ENCODE measurements at regions not wholly inside any gene's neighbourhood (a gene's known extent, or its start where the extent isn't known, plus 50 kb on each side); places are given as distances from the start of the nearest gene placed in this dataset.

DNA sequence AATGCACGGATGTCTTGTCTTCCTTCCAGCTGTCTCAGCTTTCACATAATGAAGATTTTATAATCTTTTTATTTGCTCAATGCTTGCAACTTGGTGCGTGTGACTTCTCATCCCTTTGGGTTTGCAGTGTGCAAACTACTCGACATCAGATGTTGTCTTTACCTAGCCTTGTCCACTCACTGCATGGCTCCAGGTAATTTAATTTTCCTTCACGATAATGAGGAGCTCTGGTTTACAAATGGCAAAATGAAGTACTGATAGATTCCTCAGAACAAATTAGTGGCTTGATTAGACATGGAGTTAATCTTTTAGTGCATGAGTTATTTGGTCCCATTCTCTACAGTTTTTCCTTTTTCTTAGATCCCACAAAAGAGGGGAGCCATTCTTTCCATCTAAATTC, 603.0 kb downstream of the CCDC171 start:
- POLR2A ChIA-PET = no interaction called here
- Mint-ChIP-seq H3K27me3 (peaks cover 7% of the 10 kb centered on the region), H3K9me3 (no peaks in the 10 kb centered on the region), H3K36me3 (no peaks in the 10 kb centered on the region), H3K4me1 (peaks cover 18% of the 10 kb centered on the region), H3K27ac (no peak overlapping the region), H3K4me3 (no peak overlapping the region)
- ATAC-seq (ENCODE audit: low read depth) (no peak), DNase-seq (no peak)

DNA sequence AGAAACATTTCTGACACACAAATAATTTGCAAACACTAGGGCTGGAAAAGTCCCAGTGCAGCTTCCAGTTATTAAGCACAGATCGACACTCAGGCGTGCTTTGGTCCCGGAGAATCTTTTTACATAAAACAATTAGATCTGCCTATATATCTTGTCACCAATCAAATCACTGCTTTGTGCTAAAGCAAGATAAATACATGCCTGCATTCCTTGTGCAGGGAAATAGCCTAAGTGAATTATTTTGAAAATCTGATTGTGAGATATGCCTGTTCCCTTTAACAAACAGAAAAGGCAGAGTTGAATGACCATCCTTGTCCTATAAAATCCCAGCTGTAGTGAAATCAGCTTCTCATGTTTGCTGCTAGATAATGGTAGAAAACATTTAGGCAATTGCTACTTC, 604.4 kb downstream of the CCDC171 start:
- peaks cover 2% of the 10 kb centered on the region for H3K9me3 Mint-ChIP-seq
- no peaks in the 10 kb centered on the region for H3K36me3 Mint-ChIP-seq
- no peak for DNase-seq
- no peak for ATAC-seq (ENCODE audit: low read depth)
- peaks cover 7% of the 10 kb centered on the region for H3K27me3 Mint-ChIP-seq
- peaks cover 10% of the 10 kb centered on the region for H3K4me1 Mint-ChIP-seq
- POLR2A ChIA-PET = no interaction called here
- no peak overlapping the region for H3K27ac Mint-ChIP-seq
- H3K4me3 Mint-ChIP-seq = no peak overlapping the region

DNA sequence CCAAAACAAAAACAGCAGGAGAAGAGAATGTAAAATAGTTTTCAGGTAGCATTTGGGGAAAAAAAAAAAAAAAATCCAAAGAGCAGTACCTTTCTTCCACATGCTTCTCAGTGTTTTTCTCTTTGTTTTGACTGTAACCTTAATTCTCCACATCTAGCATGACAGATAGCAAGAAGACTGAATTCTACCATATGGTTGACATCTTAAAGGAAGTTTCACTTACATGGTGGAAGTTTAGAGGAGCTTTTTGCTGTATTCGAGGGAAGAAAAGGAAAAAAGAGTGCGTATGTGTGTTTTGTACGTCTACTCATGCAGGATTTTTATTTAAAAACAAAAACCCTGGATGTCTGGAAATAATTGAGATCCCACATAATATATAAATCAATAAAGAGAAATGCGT, 604.8 kb downstream of the CCDC171 start:
- peaks cover 7% of the 10 kb centered on the region for H3K27me3 Mint-ChIP-seq
- no peaks in the 10 kb centered on the region for H3K36me3 Mint-ChIP-seq
- POLR2A ChIA-PET = no interaction called here
- no peak overlapping the region for H3K27ac Mint-ChIP-seq
- ATAC-seq (ENCODE audit: low read depth) = no peak
- peaks cover 3% of the 10 kb centered on the region for H3K9me3 Mint-ChIP-seq
- DNase-seq = no peak
- no peak overlapping the region for H3K4me3 Mint-ChIP-seq
- peaks cover 10% of the 10 kb centered on the region for H3K4me1 Mint-ChIP-seq

DNA sequence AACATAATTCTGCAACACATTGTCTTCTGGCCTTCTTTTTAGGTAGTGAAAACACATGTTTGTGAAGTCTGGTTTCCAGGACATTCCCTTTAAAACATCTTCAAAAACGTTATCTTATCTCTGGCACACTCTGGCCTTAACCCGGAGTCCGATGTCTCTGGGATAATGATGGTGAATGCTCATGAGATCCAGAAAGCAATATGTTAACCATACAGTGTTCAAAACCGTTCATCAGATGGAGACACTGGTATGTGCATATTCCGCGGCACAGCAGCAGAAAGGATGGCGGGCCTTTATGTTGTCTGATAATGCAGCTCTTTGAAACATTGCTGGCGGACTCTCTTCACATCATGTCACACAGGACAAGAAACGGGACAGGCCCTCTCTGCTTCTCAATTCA, 605.2 kb downstream of the CCDC171 start:
- no peak for DNase-seq
- H3K4me3 Mint-ChIP-seq = no peak overlapping the region
- no peaks in the 10 kb centered on the region for H3K36me3 Mint-ChIP-seq
- H3K9me3 Mint-ChIP-seq = peaks cover 4% of the 10 kb centered on the region
- no peak overlapping the region for H3K27ac Mint-ChIP-seq
- no peak for ATAC-seq (ENCODE audit: low read depth)
- POLR2A ChIA-PET = no interaction called here
- H3K4me1 Mint-ChIP-seq = peaks cover 10% of the 10 kb centered on the region
- H3K27me3 Mint-ChIP-seq = peaks cover 4% of the 10 kb centered on the region

DNA sequence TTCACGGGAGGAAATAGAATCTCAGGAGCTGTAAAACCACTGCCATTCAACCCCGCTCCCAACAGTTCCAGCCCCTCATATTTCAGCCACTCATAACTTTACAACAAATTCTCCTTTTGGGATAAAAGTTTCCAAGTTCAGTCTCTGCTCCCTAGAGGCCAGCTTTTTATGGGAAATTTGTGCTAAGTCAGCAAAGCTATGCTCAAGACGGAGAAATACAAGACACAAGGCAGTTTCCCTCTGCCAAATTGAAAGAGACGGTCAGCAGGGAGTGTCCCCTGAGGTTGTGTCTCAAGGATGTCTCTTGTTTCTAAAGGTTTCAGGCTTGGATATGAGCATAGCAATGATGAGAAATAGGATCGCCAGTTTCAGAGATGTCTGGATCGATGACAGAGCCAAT, 608.6 kb downstream of the CCDC171 start:
- H3K27me3 Mint-ChIP-seq = no peaks in the 10 kb centered on the region
- ATAC-seq (ENCODE audit: low read depth) = no peak
- POLR2A ChIA-PET = no interaction called here
- no peak for DNase-seq
- peaks cover 7% of the 10 kb centered on the region for H3K9me3 Mint-ChIP-seq
- H3K36me3 Mint-ChIP-seq = no peaks in the 10 kb centered on the region
- H3K27ac Mint-ChIP-seq = no peak overlapping the region
- no peaks in the 10 kb centered on the region for H3K4me1 Mint-ChIP-seq
- no peak overlapping the region for H3K4me3 Mint-ChIP-seq

DNA sequence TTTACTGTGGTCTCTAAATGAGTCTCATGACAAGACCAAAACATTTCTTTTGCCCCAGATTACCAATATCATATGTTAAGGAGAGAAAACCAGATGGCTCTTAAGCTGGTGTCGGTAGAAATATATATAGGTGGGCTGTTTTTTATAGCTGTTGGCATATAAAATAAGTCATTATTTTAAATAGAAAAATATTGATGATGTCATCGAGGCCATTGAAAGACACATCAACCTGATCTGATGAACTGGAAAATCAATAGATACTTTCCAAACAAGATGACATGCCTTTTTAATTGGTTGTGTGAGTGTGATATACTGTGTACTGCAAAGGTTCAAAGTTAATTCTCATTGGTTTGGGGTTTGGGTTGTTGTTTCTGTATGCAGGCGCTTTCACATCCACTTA, 617.3 kb downstream of the CCDC171 start:
- Mint-ChIP-seq H3K9me3 (no peaks in the 10 kb centered on the region), H3K27me3 (no peaks in the 10 kb centered on the region)
- POLR2A ChIA-PET = no interaction called here

DNA sequence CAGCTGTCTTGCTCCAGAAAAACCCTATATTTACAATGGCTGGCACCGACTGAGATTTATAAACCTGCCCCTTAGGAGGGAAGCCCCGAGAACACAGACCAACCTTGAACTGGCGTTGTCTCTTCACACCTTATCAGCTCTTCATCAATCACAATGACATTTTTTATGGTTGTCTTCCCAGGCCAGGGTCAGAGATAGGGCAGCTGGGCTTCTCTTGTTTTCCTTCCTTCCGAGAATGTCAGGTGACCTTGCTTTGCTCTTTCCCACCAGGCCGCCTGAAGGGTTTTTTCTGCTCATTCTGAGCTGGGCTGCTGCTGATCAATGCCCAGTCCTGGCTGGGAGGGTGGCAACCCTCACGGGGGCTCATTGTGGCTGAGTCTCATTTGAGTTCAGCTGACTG, 619.1 kb downstream of the CCDC171 start:
- H3K9me3 Mint-ChIP-seq = no peaks in the 10 kb centered on the region
- H3K4me3 Mint-ChIP-seq = no peak overlapping the region
- no peak for ATAC-seq (ENCODE audit: low read depth)
- H3K27me3 Mint-ChIP-seq = no peaks in the 10 kb centered on the region
- no peak overlapping the region for H3K27ac Mint-ChIP-seq
- no peaks in the 10 kb centered on the region for H3K36me3 Mint-ChIP-seq
- POLR2A ChIA-PET = no interaction called here
- no peak for DNase-seq
- no peaks in the 10 kb centered on the region for H3K4me1 Mint-ChIP-seq

More for the DNA sequence above, 617.3 kb downstream of the CCDC171 start:
- ATAC-seq (ENCODE audit: low read depth) (no peak), DNase-seq (no peak)
- no peaks in the 10 kb centered on the region for H3K4me1 Mint-ChIP-seq
- no peaks in the 10 kb centered on the region for H3K36me3 Mint-ChIP-seq
- H3K27ac Mint-ChIP-seq = no peak overlapping the region
- no peak overlapping the region for H3K4me3 Mint-ChIP-seq

DNA sequence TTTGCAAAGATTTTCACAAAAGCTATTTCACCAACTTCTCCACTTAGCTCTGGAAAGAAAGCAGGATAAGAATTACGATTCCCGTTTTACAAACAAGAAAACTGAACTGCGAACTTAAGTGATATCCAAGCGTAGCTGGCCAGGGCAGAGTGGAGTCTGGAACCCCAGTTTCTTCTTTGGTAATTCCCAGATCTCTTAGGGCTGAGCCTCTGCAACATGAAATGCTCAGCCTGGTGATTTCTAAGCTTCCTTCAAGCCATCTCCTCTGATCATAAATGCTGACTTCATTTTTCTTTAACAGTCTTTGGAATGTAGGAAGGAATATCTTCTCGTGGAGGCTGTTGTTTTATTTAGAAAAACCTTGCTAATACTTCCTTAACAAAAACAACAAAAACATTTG, 620.0 kb downstream of the CCDC171 start:
- no peak for ATAC-seq (ENCODE audit: low read depth)
- H3K4me1 Mint-ChIP-seq = no peaks in the 10 kb centered on the region
- H3K36me3 Mint-ChIP-seq = no peaks in the 10 kb centered on the region
- DNase-seq = no peak
- no peaks in the 10 kb centered on the region for H3K9me3 Mint-ChIP-seq
- no peaks in the 10 kb centered on the region for H3K27me3 Mint-ChIP-seq
- no peak overlapping the region for H3K27ac Mint-ChIP-seq
- no peak overlapping the region for H3K4me3 Mint-ChIP-seq
- POLR2A ChIA-PET = no interaction called here

DNA sequence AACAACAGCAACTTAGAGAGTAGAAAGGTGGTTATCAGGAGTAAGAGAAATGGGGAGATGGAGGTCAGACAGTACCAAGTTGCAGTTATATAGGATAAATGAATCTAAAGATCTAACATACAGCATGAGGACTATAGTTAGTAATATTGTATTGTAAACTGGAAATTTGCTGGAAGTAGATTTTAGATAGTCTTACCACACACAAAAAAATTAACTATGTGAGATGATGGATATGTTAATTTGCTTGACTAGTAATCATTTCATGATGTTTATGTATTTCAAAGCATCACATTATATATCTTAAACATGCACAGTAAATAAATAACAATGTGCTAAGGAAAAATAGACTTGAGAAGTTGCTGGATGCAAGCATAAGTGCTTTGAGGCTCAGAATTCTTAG, 622.1 kb downstream of the CCDC171 start:
- DNase-seq (no peak), ATAC-seq (ENCODE audit: low read depth) (no peak)
- Mint-ChIP-seq H3K36me3 (no peaks in the 10 kb centered on the region), H3K4me3 (no peak overlapping the region), H3K4me1 (peaks cover 12% of the 10 kb centered on the region), H3K9me3 (no peaks in the 10 kb centered on the region), H3K27ac (no peak overlapping the region), H3K27me3 (no peaks in the 10 kb centered on the region)
- POLR2A ChIA-PET = no interaction called here

DNA sequence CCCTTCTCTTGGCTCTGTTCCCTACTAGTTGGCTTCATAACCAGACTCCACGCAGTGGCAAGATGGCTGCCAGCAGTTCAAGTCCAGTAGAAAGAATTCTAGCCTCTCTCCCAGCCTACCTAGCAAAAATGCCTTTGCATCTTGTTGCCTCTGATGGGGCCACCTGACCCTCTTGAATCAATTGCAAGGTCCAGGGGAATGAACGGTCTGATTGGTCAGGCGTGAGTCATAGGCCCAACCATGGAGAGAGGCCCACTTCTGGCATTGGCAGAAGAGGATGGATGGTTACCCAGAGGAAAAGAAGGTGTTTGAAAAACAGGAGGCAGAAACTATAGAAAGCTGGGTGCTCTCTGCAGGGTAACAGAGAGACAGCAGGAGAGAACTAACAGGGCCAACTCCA, 622.6 kb downstream of the CCDC171 start:
- no peaks in the 10 kb centered on the region for H3K36me3 Mint-ChIP-seq
- no peak overlapping the region for H3K27ac Mint-ChIP-seq
- no peaks in the 10 kb centered on the region for H3K27me3 Mint-ChIP-seq
- H3K4me1 Mint-ChIP-seq = peaks cover 14% of the 10 kb centered on the region
- DNase-seq (no peak), ATAC-seq (ENCODE audit: low read depth) (no peak)
- H3K9me3 Mint-ChIP-seq = no peaks in the 10 kb centered on the region
- POLR2A ChIA-PET = no interaction called here
- H3K4me3 Mint-ChIP-seq = no peak overlapping the region

DNA sequence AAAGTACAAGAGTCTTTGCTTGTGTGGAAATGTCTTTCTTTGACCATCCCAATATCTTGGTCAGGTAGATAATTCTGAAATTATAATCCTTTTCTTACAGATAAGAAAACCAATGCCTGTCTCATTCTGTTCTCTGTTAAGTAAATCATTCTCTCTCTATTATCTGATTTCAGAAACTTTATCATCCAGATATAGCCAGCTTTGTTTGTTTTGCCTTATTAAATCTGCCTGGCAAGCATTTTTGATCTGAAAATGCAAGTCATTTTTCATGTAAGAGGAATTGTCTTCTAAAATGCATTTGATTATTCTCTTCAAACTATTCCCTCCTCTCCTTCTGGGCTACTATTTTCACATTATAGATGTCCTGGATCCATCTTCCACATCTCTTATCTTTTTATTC, 625.5 kb downstream of the CCDC171 start:
- DNase-seq (no peak), ATAC-seq (ENCODE audit: low read depth) (no peak)
- H3K4me1 Mint-ChIP-seq = peaks cover 23% of the 10 kb centered on the region
- POLR2A ChIA-PET = no interaction called here
- H3K4me3 Mint-ChIP-seq = no peak overlapping the region
- no peak overlapping the region for H3K27ac Mint-ChIP-seq
- no peaks in the 10 kb centered on the region for H3K9me3 Mint-ChIP-seq
- no peaks in the 10 kb centered on the region for H3K27me3 Mint-ChIP-seq
- peaks cover 2% of the 10 kb centered on the region for H3K36me3 Mint-ChIP-seq

DNA sequence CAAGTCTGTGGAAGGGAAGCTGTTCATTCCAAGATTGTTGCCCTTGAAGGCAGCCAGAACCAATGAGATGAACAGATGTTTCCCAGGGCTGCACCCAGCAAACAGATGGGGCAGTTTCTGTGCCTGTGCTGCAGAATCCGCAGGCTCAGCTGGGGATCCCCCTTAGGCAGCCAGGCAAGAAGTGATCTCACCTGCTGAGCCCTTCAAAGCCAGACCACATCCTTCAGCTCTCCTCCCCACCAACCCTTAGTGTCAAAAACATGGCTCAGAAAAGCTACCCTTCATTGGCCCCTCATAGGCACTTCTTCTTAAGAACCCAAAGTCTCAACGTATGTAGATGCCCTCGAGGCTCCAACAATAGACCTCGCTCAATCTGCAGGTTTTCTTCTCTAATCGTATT, 626.7 kb downstream of the CCDC171 start:
- no peaks in the 10 kb centered on the region for H3K9me3 Mint-ChIP-seq
- DNase-seq (peak; percentile 49), ATAC-seq (ENCODE audit: low read depth) (peak; percentile 99)
- H3K36me3 Mint-ChIP-seq = peaks cover 4% of the 10 kb centered on the region
- POLR2A ChIA-PET = interaction anchor here (0.7 kb wide), 2 partner anchors 27 to 79 kb away, joined by 3 read pairs; no protein-coding TSS in a partner anchor
- peaks cover 30% of the 10 kb centered on the region for H3K4me1 Mint-ChIP-seq
- no peaks in the 10 kb centered on the region for H3K27me3 Mint-ChIP-seq
- H3K27ac Mint-ChIP-seq = peak overlapping the region; percentile 91
- H3K4me3 Mint-ChIP-seq = peak overlapping the region; percentile 58

DNA sequence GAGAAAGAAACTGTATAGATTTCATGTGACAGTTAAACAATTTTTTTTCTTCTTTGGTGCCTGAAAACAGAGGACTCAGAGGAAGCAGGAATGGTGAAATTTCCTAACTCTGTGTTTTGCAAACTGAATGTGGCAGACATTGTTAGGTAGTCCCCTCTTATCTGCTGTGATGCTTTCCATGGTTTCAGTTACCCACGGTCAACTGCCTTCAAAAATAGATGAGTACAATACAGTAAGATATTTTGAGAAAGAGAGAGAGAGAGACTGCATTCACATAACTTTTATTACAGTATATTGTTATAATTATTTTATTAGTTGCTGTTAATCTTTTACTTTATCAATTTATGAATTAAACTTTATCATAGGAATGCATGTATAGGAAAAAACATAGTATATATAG, 627.2 kb downstream of the CCDC171 start:
- H3K27me3 Mint-ChIP-seq = no peaks in the 10 kb centered on the region
- peak overlapping the region; percentile 91 for H3K27ac Mint-ChIP-seq

DNA sequence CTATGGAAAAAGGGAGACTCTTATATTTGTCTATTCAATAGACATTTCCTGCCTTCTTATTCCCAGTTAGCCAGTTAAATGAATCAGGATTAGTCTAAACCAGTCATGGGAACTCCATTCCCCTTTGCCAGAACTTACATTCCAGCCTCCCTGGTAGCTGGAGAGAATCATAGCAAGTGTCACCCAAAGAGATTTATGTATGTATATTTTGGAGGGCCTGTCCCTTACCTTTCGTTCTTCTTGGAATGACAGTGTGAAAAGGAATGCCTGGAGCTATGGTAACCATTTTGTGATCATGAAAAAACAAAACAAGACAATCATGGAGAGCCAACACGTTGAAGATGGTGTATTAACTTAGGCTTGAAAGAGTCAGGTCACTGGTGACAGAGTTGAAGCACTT, 627.7 kb downstream of the CCDC171 start:
- ATAC-seq (ENCODE audit: low read depth) (no peak), DNase-seq (no peak)
- no peaks in the 10 kb centered on the region for H3K9me3 Mint-ChIP-seq
- H3K27ac Mint-ChIP-seq = no peak overlapping the region
- H3K4me3 Mint-ChIP-seq = no peak overlapping the region
- POLR2A ChIA-PET = no interaction called here
- peaks cover 4% of the 10 kb centered on the region for H3K36me3 Mint-ChIP-seq
- no peaks in the 10 kb centered on the region for H3K27me3 Mint-ChIP-seq
- H3K4me1 Mint-ChIP-seq = peaks cover 37% of the 10 kb centered on the region

More for the DNA sequence above, 627.2 kb downstream of the CCDC171 start:
- peaks cover 33% of the 10 kb centered on the region for H3K4me1 Mint-ChIP-seq
- ATAC-seq (ENCODE audit: low read depth) = no peak
- H3K9me3 Mint-ChIP-seq = no peaks in the 10 kb centered on the region
- peak overlapping the region; percentile 58 for H3K4me3 Mint-ChIP-seq
- DNase-seq = no peak
- H3K36me3 Mint-ChIP-seq = peaks cover 4% of the 10 kb centered on the region
- POLR2A ChIA-PET = no interaction called here

DNA sequence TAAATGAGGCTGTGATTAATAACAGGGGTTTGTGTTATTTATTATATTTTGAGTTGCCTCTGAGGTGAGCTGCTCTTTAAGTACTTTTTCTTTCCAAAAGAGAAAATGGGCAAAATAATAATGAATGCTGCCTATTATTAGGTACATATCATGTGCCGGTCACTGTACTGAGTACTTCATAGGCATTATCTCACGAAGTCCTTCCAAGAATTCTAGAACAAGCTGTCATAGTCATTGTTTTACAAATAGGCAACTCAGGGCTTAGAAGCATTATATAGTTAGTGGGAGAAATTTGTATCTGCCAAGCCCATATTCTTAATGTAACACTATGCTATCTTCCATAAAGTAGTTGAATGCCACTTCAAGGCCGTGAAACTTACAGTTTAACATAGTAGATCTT, 628.7 kb downstream of the CCDC171 start:
- Mint-ChIP-seq H3K36me3 (peaks cover 4% of the 10 kb centered on the region), H3K4me3 (no peak overlapping the region), H3K9me3 (peaks cover 2% of the 10 kb centered on the region), H3K27ac (no peak overlapping the region), H3K27me3 (no peaks in the 10 kb centered on the region), H3K4me1 (peaks cover 38% of the 10 kb centered on the region)
- POLR2A ChIA-PET = no interaction called here
- no peak for ATAC-seq (ENCODE audit: low read depth)
- no peak for DNase-seq

All from activated naive CD8-positive, alpha-beta T cell treated with anti-CD3 and anti-CD28 coated beads, Interleukin-2, amount 10 ng/mL, durations not matched to agents 7 days and 5 days (primary cell).